GM19468 (cell line): ENCODE measurements at regions not wholly inside any gene's neighbourhood (a gene's known extent, or its start where the extent isn't known, plus 50 kb on each side); places are given as distances from the start of the nearest gene placed in this dataset.

ENCODE experiments used
- ATAC-seq: cut with Tn5 transposase; IDR thresholded peaks from one replicate; pipeline ENCODE4 v1.9.1; 2021; ENCODE audit warnings: mild to moderate bottlenecking, moderate library complexity, moderate number of reproducible peaks; ENCODE audit not compliant: unreplicated experiment; ENCODE audit errors: extremely low read depth

DNA sequence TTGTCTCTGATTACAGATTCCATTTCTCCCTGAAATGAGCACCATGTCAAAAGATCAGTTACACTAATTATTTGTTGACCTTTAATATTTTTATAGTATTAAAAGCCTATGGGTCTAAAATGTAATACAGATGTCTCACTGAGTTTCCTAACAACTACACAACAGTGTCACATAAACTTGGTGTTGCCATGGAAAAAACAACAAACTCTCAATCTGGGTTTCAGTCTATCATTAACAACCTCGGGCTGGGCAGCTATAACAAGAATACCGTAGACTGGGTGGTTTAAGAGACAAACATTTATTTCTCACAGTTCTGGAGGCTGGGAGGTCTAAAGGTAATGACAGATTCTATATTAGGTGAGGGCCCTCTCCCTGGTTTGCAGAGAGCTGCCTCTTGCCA, 407.1 kb downstream of the HNRNPD start:
- ATAC-seq, result no peak

DNA sequence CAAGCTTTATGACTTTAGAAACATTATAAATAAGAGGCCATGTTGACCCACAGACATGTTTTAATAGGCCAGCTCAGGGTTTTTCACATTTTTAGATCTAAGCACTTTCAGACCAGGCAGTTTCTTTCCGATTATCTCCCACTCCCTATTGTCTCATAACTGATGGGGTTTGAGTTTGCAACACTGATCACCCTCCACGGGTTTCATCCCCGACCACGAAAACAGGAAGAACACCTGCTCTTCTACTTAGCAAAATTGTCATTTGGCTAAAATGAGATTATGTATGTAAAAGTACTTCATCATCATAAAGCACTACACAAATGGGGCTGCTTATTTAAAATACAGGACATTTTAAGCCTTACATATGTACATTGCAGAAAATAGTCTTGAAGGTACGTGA, 407.9 kb downstream of the HNRNPD start:
- no peak for ATAC-seq

DNA sequence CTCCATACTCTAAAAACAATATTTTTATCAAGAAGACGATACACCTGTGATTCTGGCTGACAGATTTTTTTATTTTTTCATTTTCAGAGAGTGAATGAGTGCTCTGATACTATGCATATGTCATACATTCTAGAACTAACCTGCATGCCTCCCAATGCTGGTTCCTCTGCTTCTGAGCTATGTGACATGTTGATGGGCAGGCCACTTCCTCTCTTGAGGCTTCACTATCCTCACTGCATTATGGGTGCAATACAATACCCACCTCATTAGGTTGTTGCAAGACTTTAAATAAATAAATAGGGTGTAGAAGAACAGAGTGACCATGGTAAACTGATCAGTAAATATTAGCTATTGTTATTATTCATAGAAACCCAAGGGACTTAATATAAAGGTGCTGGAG, 408.3 kb downstream of the HNRNPD start:
- ATAC-seq, result no peak

DNA sequence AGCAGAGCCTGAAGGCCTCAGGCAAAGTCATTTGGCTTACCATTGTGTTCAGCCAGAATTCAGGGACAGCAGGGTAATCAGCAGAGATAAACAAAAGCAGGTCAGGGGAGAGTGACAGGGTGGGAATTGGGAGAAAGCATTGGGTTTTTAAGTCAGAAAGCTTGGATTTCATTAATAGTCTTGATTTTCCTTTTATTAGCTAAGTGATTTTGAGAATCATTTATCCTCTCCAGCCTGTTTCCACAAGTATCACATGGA, 410.1 kb downstream of the HNRNPD start:
- ATAC-seq, result no peak

DNA sequence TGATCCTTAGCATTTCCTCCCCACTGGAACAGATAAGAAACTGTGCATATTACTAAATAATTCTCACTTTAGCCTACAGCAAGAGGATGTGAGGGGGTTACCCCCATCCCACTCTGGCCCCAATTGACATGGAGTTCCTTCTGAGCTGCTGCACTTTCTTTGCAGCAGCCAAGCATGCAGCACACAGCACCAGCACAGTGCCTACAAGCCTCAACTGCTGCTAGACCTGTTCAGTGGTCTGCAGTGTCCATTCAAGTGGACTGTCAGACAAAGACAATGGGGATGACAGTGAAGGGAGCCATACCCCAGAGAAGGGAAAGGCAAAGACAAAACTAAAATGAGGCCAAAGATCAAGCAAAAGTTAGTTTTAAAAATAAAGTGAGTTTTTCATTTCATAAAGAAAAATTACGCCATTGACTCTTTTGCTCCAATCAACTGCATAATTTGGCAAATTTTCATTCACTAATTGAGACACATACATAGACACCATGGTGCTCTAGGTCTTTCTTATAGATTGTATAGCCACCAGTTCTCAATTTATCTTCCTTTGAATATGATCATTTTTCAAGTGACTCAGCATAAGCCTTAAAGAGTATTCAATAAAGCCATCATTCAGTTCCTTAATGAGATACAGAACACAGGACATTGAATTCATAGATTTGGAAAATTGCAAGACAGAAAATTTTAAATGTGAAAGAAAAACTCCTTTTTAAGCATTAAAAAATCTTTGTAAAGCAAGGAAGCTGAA, 410.6 kb downstream of the HNRNPD start:
- no peak for ATAC-seq

DNA sequence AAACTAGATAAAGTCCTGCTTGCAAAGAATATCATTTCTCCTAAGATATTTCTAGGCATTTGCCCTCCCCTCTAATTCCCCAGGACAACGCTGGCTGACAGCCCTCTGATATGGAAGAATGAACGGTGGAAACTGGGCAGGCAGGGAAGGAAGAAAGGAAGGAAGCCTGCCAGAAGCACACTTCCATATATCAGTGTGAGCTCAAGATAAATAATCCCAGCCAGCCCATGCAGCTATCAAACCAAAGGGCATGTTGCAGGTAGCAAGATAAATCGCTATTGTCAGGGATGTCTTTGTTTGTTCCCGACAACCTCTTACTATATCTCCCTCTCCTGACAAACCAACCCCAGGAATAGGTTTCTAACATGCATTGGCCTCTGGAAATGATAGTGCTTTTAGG, 412.8 kb downstream of the HNRNPD start:
- ATAC-seq, result no peak

DNA sequence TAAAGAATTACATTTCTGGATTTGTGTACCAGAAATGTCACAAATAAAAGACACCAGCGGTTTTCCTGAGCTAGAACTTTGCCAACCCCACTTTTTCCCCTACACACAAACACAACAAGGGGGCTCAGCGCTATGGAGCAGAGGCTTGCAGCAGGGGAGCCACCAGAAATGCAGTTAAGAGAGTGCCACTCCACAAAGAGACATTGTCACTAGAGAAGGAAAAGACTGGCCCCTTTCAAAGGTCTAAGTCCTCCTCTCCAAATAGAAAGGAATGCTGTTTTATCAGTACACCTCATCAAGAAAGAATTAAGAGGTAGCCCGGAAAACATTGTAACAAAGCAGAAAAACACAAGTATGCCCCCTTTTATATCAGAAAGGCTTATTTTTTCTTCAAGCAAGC, 419.5 kb downstream of the HNRNPD start:
- no peak for ATAC-seq

DNA sequence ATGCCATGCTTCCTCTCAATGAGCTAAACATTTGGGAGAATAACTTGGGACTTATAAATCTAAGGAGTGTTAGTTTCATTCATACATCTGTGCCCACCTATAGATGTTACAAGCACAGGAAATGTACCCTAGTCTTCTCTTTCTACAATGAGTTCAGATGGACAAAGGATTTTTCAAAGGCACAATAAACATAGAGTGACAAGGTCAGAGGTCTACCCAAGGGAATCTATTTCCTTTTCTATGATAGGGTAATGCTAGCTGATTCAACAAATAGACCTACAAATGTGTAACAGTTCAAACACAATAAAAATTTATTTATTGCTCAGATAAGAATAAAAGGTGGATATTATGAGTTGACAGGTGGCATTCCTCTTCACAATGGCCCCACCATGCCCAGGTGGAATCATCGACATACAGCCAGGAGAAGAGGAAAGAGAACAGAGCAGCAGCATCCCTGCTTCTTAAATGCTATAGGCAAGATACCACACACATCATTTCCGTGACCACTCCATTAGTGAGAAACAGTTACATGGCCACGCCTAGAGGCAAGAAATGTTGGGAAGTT, 421.8 kb downstream of the HNRNPD start:
- ATAC-seq, result no peak

DNA sequence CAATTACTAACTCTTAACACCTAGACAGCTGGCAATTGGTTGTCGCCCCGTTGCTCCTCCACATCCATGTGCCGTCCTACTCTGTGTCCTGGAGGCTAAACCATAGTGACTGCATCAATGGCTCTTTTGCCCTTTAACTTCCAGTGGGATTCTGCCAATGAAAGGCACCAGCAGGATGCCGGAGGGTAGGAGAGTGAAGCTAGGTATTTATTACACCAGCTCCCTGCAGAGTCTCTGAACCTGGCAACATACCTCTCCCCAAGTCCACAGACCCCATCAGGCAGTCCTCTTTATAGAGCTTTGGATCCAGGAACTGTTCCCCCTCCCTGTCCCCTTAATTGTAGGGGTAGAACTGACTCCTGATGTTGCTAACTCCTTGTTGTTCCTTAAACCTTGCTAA, 426.8 kb downstream of the HNRNPD start:
- no peak for ATAC-seq

DNA sequence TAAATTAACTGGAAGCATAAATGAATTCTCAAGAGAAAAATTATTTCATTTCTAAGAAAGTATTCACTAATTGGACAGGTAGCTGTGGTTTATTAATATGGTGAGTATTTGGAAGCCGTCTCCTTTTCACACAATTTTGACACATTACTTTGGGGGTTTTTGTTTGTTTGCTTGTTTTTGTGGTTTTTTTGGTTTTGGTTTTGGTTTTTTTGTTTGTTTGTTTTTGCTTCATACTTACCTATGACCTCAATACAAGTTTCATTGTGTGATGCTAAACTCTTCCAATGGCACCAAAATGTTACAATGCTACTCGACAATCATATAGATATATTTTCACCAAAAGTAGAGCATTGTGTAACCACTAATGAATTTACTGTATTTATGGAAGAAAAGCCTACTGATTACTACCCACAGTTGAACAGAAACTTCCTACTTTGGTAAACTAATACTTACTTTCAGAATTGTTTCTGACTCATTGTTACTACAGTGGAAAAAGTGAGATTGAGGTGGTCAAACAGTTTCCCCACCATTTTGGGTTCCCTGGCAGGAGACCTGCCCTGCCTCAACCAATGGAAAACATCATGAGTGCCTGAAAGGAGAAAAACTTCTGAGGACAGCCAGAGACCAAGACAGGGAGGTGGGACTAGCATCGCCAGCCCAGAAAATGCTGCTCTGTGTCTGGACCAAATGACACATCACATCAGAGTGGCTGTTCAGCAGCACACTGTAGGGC, 443.1 kb downstream of the HNRNPD start:
- no peak for ATAC-seq

DNA sequence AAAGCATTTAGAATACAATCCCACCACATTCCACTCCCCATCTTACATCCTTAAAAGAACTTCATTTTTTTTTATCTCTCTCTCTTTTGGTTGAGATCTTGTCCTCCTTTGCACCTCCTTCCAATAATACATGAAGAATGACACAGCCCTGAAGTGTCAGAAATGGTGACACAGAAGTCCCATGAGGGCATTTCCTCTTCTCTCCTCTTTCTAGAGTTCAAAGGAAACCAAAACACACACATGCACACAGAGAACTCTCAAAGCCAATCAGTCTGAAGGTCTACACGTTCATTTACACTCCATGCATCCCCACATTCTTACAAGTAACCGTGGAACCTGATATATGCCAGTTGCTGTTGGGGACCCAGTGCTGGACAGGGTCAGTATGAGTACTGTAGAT, 450.7 kb downstream of the HNRNPD start:
- no peak for ATAC-seq

DNA sequence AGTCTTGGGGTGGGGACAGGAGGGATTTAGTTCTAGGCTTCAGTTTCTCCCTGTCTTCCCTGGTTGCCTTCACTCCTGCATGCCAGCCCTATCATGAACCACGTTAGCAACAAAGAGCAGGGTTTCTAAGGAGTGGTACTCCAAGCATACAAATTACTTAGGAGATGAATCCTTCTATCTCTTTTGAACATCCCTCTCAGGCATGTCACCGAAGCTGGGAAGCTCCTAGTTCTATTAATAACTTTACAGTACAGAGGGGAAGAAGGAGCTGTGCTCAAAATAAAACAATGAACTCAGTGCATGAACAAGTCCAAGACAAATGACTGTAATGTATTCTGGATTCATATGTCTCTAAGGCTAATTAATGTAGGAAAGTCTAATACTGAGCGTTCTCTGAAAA, 450.6 kb upstream of the RASGEF1B start:
- ATAC-seq, result no peak

DNA sequence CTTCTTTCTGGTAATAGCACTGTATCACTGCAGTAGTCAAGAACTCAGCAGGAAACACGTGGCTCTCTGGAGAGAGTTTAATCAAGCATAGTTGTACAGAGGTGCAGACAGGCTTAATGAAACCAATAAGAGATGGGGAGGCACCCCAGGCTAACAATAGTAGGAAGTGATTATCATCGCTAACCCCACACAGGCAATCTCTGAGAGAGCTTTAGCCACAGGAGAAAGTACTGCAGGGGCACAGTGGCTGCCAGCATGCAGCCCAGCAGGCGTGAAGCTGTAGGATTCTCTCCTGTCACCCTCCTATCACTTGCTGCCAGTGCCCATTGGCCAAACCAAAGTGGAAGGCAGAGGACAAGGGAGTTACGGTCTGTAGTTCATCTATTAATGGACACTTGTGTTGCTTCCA, 450.0 kb upstream of the RASGEF1B start:
- ATAC-seq, result no peak

DNA sequence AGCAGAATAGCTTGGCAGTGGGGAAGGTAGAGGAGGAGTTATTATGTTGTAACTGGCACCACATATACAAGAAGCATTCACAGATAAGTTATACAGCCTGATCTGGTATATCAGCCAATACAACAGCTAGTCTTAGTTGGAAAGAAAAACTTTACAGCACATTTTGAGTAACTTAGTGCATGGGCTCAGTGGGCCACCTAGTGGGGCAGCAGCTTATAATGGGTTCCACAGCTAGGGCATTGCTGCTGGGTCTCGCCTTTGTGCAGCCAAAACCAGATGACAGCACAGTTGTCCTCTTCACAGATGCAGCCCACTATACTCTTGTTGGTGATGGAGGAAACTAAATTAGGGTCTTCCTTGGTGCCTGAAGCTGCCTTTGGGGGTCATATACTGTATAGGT, 448.1 kb upstream of the RASGEF1B start:
- no peak for ATAC-seq

DNA sequence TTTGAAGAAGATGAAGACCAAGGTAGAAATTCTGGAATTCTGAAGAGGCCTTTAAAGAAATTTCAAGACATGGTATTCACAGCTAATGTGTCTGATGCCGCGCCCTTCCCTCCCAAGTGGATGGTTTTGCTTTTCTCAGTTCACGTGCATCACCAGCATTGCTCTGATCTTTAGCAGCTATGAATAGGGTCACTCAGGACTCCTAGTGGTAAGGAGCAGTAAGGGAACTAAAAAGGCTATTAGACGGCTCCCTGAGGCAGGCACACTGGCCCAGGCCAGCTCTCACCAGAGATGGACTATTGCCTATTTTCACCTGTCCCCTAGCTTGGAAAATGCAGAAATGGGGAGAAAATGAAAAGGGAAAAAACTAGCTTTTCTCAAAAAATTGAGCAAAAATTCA, 447.5 kb upstream of the RASGEF1B start:
- peak; percentile 56 for ATAC-seq

DNA sequence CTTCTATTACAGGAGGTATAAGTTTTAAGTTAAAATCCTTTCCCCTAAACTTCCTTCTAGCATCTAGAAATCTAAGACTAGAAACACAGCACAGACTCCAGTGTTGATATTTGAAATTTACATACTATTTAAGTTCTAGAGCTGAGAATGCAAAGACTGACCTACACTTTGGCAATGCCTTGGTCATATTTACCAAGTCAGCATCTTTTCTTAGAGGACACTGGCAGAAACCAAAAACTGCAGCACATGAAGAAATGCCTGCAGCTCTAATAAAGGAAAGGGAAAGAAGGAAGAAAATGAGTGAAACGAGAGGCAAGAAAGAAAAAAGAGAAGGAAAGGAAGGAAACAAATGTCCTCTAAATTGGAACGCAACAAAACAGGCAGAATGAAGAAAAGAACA, 443.7 kb upstream of the RASGEF1B start:
- ATAC-seq, result no peak

DNA sequence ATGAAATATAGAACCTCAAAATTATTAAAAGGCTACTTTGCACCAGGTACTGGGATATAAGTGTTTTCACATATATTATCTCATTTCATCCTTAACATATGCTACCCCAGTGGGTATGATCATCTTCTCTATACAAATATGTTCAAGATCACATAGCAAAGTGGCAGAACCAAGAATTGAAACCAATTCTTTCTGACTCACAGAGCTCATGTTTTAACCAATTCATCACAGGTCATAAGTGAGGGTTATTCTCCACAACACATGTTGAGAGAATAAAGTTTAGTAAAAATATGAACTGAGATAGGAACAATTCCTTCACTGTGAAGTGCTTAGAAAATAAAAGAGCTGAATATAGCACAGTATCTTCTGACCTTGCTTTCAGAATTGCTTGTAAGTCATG, 442.9 kb upstream of the RASGEF1B start:
- ATAC-seq, result peak; percentile 36

DNA sequence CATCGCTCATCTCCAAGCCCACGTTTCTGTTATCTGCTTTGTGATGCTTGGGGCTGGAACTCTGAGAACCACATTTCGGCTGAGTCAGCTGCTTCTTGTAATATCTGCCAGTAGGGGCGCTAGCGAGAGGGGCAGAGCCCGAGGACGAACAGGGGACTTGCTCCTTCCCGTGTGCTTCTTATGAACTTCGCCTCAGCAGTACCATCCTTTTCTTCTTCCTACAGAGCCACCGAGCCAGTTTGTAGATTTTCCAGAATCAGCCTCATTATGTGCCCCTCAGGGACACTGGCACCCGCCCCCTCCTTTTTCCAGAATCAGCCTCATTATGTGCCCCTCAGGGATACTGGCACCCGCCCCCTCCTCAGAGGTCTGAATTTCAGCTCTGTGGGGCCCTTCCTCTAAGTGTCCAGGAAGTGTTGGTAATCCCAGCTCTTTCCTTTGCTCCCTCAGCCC, 441.7 kb upstream of the RASGEF1B start:
- peak; percentile 51 for ATAC-seq

DNA sequence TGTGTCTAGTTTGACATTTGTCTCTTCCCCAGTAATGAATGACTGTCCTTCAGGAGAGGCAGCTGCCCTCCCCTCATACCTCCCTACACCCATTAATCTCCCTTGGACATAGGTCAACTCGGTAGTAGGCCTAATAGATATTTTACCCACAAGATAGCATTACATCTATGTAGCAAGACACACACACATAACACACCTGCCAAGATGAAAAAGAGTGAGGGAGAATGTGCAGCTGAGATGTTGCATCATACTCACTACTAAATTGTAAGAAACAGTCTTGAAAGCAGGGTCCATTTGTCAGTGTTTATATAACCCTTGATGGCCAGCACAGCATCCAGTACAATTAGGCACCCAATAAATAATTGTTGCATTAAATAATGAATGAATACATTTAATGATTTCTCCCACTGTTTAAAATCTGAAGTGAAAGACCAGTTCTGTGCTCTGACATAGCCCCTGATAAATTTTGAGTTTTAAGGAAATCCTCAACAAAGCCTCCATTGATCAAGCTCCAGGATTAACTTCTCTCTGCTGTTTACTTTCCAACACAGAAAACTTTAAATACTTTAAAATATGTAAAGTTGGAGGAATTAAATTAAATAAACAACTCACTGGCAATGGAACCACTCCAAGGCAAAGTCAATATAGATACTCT, 440.8 kb upstream of the RASGEF1B start:
- no peak for ATAC-seq

DNA sequence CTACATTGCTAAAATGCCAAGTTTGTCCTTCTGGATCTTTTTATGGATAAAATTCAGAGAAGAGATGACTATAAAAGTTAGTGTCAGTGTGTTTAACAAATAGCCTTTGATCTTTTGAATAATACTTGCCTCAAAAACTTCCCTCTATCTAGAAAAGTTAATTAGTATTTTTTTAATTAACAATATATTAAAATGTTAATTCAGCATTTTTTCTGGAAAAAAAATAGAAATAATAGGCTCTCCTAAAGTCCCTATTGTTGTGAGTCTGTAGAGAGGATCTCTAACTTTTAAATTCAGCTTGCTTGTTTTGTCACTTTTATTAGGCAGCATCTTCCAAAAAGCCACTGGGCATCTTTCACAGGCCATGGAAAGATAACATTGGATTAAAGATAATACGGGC, 435.2 kb upstream of the RASGEF1B start:
- ATAC-seq, result no peak

DNA sequence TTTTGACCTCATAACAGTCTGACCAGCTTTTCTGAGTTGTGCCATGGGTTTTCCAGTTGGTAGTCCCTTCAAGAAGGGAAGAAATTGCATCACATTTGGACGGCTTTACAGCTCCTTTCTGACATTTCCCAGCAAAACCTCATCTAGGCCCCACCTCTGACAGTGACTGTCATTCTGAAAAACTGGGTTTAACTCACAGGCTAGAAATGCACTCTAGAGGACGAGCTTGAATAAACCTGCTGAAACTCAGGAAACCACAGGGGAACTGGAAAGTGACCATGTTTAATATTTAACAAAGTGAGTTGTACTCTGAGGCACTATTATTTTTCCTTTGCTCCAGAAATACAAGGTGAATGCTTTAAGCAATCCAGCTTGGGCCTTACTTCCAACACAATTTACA, 434.3 kb upstream of the RASGEF1B start:
- ATAC-seq, result peak; percentile 92
